Left ventricle myocardium inferior (tissue), 1 donor: ENCODE measurements at regions not wholly inside any gene's neighbourhood (a gene's known extent, or its start where the extent isn't known, plus 50 kb on each side); places are given as distances from the start of the nearest gene placed in this dataset.
A peak's percentile ranks its signal among the peaks of the same experiment; 100 is the strongest.

Source experiments
- DNase-seq: peaks from one replicate; pipeline ENCODE4 v3.0.0-alpha.2; 2020
- H3K27ac ChIP-seq: fragments of 200-600 bp; replicated peaks from 2 replicates; pipeline ENCODE4 v1.8.0; 2021
- H3K27me3 ChIP-seq: fragments of 200-600 bp; 2 replicates; pipeline ENCODE4 v1.8.0; 2021; ENCODE audit warnings: low read depth
- H3K36me3 ChIP-seq: fragments of 200-600 bp; 2 replicates; pipeline ENCODE4 v1.8.0; 2021
- H3K4me1 ChIP-seq: fragments of 200-600 bp; 2 replicates; pipeline ENCODE4 v1.8.0; 2021
- H3K4me3 ChIP-seq: fragments of 200-600 bp; 2 replicates; pipeline ENCODE4 v1.8.0; 2021; ENCODE audit warnings: mild to moderate bottlenecking, moderate library complexity
- H3K9me3 ChIP-seq: fragments of 200-600 bp; replicated peaks from 2 replicates; pipeline ENCODE4 v1.8.0; 2021
- intact Hi-C: fragments of 100-400 bp; cut with micrococcal nuclease; formaldehyde crosslinking; loops from one replicate; pipeline ENCODE4 v1.11.0; 2022
- TF ChIP-seq, protein P1 (sequence below): fragments of 200-600 bp; IDR thresholded peaks from 2 replicates; pipeline ENCODE4 v1.8.0; 2021; ENCODE audit warnings: antibody characterized with exemption, mild to moderate bottlenecking, borderline replicate concordance
- donor health status: DM: no; HTN: yes; CAD: no; lungs with severe emphysema.

DNA sequence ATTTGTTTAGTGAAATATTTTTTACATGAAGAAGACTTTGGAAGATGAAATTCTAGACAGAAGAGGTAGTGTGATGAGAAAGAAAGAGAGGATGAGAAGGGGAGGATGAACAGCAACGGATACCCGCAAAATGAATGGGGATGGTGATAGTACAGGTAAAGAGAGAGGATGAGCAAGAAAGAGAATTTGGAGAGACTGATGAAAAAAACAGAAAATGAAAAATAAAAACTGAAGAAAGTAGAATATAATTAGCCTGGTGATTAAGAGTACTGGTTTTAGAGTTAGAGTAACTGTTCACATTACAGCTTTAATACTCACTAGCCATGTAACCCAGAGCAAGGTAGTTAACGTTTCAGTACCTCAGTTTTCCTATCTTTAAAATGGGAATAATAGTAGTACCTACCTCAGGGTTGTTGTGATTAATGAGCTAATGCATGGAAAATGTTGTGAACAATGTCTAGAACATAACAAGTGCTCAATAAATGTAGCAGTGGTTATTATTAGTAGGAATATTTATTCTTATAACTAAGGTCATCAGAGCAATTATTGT, 54.9 kb upstream of the ANTXR2 start:
- Histone ChIP-seq H3K36me3 (no peaks in the 10 kb centered on the region), H3K27me3 (no peaks in the 10 kb centered on the region), H3K4me1 (no peaks in the 10 kb centered on the region), H3K9me3 (no peaks in the 10 kb centered on the region), H3K4me3 (no peak overlapping the region), H3K27ac (no peak overlapping the region)
- DNase-seq = no peak
- TF ChIP-seq, protein P1, sequence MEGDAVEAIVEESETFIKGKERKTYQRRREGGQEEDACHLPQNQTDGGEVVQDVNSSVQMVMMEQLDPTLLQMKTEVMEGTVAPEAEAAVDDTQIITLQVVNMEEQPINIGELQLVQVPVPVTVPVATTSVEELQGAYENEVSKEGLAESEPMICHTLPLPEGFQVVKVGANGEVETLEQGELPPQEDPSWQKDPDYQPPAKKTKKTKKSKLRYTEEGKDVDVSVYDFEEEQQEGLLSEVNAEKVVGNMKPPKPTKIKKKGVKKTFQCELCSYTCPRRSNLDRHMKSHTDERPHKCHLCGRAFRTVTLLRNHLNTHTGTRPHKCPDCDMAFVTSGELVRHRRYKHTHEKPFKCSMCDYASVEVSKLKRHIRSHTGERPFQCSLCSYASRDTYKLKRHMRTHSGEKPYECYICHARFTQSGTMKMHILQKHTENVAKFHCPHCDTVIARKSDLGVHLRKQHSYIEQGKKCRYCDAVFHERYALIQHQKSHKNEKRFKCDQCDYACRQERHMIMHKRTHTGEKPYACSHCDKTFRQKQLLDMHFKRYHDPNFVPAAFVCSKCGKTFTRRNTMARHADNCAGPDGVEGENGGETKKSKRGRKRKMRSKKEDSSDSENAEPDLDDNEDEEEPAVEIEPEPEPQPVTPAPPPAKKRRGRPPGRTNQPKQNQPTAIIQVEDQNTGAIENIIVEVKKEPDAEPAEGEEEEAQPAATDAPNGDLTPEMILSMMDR = no peak
- intact Hi-C loops = no loop called here

DNA sequence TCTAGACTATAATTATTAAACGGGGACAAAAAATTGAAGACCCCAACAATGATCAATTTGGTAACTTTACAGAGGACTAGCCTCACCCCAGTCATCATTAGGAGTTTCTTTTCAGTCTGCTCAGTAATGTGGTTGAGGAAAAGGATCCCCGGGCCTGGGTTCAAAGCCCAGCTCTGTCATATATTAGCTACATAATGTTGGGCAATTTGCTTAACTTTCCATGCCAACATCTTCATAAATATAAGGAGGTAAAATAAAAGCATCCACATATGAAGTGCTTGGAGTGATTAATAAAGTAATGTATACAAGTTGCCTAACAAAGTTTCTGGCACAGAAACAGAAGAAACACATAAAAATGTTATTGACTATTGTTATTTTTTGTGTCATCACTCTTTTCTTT, 53.4 kb upstream of the ANTXR2 start:
- no peaks in the 10 kb centered on the region for H3K27me3 ChIP-seq
- TF ChIP-seq, protein P1 = no peak
- H3K4me3 ChIP-seq = no peak overlapping the region
- no peak overlapping the region for H3K27ac ChIP-seq
- H3K9me3 ChIP-seq = peaks cover 4% of the 10 kb centered on the region
- no peaks in the 10 kb centered on the region for H3K36me3 ChIP-seq
- no peak for DNase-seq
- no peaks in the 10 kb centered on the region for H3K4me1 ChIP-seq
- intact Hi-C loops = no loop called here

DNA sequence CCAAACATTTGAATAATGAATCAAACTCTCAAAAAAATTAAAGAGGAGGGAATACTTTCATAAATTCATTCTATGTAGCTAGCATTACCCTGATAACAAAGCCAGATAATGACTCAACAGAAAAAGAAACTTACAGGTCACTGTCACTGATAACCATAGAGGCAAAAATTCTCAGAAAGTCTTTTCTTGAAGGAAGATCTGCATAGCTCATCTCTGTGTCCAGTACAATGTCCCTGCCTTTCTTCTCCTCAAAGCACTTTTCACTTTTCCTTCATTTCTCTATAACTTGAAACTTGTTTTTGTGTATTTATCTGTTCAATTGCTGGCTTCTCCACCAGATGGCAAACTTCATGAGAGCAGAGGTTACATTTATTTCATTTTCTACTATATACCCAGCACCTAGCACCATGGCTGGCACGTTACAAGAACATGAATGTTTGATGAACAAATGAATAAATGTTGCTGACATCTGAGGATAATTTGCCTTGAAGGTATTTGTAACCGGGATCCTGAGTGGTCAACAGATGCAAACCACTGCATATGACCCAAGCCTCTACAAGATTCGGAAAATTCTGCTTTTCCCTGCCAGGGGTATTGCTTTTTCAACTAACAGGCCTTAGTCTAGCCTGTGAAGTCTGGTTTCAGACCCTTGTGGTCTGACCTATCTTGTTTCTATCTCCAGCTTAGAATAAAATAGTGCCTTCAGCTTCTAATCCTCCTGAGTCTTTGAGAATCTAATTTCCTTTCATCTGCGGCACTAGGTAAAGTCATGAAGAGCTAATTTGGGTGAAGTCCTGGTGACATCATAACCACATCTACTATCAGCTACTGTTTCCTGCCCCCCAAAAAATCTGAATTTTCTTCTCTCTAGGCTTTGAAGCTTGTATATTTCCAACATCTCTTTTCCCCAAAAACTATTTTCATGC, 52.5 kb upstream of the ANTXR2 start:
- H3K4me1 ChIP-seq = no peaks in the 10 kb centered on the region

DNA sequence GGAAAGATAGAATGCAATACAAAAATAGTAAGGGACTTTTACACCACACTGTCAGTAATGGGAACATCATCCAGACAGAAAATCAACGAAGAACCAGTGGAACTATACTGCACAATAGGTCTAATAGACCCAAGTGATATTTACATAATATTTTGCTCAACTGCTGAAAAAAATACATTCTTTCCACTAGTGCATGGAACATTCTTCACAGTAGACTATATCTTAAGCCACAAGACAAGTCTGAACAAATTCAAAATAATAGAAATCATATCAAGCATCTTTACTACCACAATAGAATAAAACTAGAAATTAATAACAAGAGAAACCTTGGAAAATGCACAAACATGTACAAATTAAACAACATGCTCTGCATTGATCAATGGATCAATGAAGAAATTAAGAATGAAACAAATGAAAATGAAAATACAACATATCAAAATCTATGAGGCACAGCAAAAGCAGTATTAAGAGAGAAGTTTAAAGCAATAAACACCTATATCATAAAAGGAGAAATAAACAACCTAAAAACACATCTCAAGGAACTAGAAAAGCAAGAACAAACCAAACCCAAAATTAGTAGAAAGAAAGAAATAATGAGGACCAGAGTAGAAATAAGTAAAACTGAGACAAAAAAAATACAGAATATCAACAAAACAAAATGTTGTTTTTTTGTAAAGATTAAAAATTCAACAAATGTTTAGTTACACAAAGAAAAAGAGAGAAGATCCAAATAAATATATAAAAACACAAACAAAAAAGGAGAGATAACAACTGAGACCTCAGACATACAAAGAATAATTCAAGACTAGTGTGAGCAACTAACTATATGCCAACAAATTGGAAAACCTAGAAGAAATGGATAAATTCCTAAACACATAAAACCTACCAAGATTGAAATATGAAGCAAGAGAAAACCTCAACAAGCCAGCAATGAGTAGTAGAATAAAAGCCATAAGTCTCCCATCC, 51.5 kb upstream of the ANTXR2 start:
- no peak for DNase-seq
- Histone ChIP-seq H3K4me3 (no peak overlapping the region), H3K27me3 (no peaks in the 10 kb centered on the region), H3K4me1 (no peaks in the 10 kb centered on the region), H3K36me3 (no peaks in the 10 kb centered on the region), H3K27ac (no peak overlapping the region), H3K9me3 (peaks cover 4% of the 10 kb centered on the region)
- intact Hi-C loops = no loop called here
- TF ChIP-seq, protein P1 = no peak

More for the DNA sequence above, 52.5 kb upstream of the ANTXR2 start:
- no peak overlapping the region for H3K27ac ChIP-seq
- no peaks in the 10 kb centered on the region for H3K36me3 ChIP-seq
- no peak overlapping the region for H3K4me3 ChIP-seq
- no peaks in the 10 kb centered on the region for H3K27me3 ChIP-seq
- TF ChIP-seq, protein P1 = peak; percentile 53
- H3K9me3 ChIP-seq = peaks cover 4% of the 10 kb centered on the region
- DNase-seq = no peak
- intact Hi-C loops = no loop called here
